Sigmoid colon (tissue), 4 donors: ENCODE measurements at regions not wholly inside any gene's neighbourhood (a gene's known extent, or its start where the extent isn't known, plus 50 kb on each side); places are given as distances from the start of the nearest gene placed in this dataset.

Experiments used
- EP300 ChIP-seq, 4 donors: sonication (generic); formaldehyde crosslinking; IDR thresholded peaks; one replicate each; pipeline ENCODE4 v1.6.1; 2017; ENCODE audit warnings: antibody characterized with exemption in 4 of 4
- POLR2A ChIP-seq, 2 donors: fragments of 450-650 bp; IDR thresholded peaks; one replicate each; pipeline ENCODE4 v1.6.1; 2016; ENCODE audit warnings: antibody characterized with exemption in 2 of 2, mild to moderate bottlenecking in 2 of 2, moderate library complexity in 2 of 2
- TF ChIP-seq, protein P1 (sequence below), 4 experiments: fragments of 450-650 bp in 3 of 4; fragments of 200-600 bp in 1 of 4; IDR thresholded peaks; one replicate each; pipeline ENCODE4 v1.5.1; 2016 to 2019; ENCODE audit warnings: antibody characterized with exemption in 4 of 4, mild to moderate bottlenecking in 3 of 4, moderate library complexity in 2 of 4

DNA sequence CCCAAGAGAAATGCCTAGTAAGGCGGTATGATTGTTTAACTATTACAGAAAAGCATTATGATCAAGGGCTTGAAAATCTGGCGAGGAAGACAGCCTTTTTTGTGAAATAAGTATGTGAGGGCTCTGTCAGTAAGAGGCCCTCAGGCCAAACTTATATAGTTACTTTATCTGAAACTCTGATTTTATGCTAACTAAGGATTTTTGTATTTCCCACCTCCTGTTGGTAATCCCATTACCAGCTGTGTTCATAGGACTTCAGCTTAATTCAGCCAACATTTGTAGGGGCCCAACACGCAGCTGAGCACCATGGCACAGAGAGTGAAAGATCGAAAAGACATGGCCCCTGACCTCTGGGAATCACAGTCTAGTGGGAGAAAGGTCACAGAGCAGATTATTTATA lies 318.3 kb upstream of the WWC1 start:
- TF ChIP-seq POLR2A (IDR thresholded peaks at IDR 0.05) (no peak), EP300 (IDR thresholded peaks at IDR 0.05) (no peak)
- TF ChIP-seq, protein P1, sequence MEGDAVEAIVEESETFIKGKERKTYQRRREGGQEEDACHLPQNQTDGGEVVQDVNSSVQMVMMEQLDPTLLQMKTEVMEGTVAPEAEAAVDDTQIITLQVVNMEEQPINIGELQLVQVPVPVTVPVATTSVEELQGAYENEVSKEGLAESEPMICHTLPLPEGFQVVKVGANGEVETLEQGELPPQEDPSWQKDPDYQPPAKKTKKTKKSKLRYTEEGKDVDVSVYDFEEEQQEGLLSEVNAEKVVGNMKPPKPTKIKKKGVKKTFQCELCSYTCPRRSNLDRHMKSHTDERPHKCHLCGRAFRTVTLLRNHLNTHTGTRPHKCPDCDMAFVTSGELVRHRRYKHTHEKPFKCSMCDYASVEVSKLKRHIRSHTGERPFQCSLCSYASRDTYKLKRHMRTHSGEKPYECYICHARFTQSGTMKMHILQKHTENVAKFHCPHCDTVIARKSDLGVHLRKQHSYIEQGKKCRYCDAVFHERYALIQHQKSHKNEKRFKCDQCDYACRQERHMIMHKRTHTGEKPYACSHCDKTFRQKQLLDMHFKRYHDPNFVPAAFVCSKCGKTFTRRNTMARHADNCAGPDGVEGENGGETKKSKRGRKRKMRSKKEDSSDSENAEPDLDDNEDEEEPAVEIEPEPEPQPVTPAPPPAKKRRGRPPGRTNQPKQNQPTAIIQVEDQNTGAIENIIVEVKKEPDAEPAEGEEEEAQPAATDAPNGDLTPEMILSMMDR (IDR thresholded peaks at IDR 0.05): no peak
